ENCODE measurements at regions not wholly inside any gene's neighbourhood (a gene's known extent, or its start where the extent isn't known, plus 50 kb on each side); places are given as distances from the start of the nearest gene placed in this dataset.

DNA sequence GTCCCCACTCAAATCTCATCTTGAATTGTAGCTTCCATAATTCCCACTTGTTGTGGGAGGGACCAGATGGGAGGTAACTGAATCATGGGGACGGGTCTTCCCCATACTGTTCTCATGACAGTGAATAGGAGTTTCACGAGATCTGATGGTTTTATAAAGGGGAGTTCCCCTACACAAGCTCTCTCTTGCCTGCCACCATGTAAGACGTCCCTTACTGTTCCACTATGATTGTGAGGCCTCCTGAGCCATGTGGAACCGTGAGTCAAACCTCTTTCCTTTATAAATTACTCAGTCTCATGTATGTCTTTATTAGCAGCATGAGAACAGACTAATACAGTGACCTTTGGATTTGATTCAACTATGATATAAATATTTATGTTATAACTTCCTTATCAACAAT is 78.0 kb downstream of the CYRIA start:
- no peak for TF ChIP-seq CTCF (IDR thresholded peaks at IDR 0.05)
- TF ChIP-seq POLR2A (IDR thresholded peaks at IDR 0.05), result no peak

All from thyroid gland (tissue), 4 donors.